GM19452 (cell line): ENCODE measurements at regions not wholly inside any gene's neighbourhood (a gene's known extent, or its start where the extent isn't known, plus 50 kb on each side); places are given as distances from the start of the nearest gene placed in this dataset.

Source experiments
- ATAC-seq: cut with Tn5 transposase; IDR thresholded peaks from one replicate; pipeline ENCODE4 v1.9.1; 2021; ENCODE audit not compliant: unreplicated experiment

DNA sequence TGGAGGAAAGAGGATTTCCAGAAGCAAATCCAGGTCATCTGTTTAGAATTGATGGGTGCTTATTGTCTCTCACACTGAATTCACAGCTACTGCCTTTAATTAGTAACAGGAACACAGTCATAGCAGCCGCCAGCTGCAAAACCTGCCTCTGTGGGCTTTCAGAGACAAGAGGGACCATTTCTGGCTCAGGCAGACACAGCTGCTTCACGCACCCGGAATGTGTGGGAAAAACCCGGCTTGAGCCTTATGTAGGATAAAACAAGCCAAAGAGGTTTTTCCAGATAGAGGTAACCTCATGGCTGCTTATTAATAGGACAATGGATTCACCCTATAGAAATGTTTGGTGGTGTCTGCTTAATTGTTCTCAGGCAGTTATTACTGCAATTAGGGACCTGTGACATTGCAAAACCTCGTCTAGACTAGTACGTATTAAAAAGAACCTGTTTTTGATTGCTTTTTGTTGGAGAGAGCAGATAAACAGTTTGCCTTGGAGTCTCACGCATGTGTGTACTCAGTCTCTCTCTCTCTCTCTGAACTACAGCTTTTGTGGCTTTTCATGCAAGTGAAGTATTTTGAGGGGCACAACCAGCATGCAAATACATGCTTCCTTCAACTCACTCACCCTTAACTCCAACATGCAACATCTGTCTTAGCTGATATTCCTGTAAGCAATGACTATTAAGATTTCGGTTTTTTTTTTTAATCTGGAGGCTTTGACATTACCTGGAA, 302.7 kb downstream of the PLK2 start:
- ATAC-seq: no peak

DNA sequence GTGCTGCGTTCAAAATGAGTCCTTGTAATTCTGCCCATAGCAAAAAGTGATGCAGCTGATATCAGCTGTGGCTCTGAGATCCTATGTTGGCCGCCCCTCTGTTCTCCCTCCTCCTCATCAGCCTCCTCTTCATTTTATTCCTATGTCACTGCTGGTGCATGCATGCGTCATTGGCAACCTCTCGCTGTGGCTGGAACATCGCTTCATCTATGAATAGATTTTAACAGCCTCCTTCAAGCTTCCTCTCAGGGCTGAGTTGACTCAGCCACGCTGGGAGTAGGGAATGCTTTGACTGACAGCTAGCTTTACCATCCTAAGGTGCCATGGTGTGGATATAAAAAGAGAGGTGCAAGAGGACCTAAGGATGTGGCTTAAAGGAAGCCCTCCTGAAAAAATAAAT, 303.5 kb downstream of the PLK2 start:
- ATAC-seq: no peak

DNA sequence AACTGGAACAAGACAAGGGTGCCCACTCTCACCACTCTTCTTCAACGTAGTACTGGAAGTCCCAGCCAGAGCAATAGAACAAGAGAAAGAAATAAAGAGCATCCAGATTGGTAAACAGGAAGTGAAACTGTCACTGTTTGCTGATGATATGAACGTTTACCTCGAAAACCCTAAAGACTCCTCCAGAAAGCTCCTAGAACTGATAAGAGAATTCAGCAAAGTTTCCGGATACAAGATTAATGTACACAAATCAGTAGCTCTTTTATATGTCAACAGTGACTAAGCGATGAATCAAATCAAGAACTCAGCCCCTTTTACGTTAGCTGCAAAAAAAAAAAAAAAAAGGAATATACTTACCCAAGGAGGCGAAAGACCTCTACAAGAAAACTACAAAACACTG, 306.6 kb downstream of the PLK2 start:
- no peak for ATAC-seq

DNA sequence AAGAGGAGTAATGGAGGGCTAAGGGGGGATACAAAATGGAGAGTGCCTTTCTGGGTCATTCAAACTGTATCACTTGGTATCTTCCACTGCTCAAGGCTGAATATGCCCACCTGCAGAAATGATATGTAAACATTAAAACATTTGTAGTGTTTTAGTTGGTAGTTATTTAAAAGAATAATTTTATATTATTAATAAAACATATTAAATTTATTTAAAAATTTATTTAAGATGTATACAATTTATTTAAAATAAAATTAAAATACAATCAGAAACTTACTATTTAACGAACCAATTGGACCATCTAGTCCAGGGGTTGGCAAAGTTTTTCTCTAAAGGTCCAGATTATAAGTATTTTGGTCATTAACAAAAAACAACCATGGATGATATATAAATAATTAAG, 308.5 kb downstream of the PLK2 start:
- ATAC-seq: no peak

DNA sequence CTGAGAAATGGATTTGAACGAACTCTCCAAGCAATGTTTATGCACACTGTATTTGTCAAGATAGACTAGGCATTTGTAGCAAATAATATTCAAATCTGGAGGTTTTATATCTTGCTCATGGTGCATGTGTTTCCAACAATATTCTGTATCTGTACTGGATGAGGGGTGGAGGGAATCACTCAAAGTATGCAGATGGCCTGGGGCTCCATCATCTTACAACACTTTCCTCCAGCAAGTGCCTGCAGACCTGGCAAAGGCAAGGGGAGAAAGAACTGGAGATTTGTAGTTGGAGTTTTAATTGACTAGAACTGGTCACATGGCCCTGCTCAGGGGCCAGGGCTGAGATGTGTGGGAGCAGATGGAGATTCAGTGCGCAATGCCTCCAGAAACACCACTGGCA, 309.0 kb downstream of the PLK2 start:
- no peak for ATAC-seq

DNA sequence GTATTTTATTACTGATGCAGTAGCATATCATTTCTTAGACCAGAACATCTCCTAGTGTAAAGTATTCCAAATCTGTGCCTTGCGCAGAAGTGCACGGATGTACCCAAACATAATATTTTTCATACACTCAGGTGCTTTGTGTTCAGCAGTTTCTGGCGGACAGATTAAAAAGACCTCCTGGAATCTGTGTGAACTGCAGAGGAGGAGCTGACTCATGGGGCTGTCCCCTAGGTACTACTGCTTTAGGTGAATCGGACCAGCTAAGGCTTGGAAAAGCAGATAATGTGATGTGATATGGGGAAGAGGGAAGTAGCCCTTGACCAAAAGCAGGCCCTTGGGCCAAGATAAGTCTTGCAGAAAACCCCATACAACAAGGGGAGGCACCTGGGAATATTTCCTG, 310.1 kb downstream of the PLK2 start:
- ATAC-seq: no peak

DNA sequence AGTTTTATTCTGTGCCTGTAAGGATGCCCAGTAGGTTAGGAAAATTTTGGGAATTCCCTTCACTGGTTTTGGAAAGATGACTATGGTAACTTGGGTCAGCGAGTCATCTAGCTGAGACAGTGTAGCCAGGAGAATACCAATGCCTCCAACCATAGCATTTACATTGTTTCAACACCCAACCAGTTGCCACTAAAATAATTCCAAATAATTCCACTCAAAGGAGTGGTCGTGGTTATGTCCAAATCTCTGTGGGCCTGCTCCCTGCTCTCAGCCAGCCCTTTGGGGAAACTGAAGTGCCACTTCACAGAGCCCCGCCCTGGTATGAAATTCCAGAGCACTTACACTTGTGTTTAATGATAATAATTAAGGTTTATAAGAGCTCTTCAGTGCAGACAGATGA, 310.5 kb downstream of the PLK2 start:
- no peak for ATAC-seq

DNA sequence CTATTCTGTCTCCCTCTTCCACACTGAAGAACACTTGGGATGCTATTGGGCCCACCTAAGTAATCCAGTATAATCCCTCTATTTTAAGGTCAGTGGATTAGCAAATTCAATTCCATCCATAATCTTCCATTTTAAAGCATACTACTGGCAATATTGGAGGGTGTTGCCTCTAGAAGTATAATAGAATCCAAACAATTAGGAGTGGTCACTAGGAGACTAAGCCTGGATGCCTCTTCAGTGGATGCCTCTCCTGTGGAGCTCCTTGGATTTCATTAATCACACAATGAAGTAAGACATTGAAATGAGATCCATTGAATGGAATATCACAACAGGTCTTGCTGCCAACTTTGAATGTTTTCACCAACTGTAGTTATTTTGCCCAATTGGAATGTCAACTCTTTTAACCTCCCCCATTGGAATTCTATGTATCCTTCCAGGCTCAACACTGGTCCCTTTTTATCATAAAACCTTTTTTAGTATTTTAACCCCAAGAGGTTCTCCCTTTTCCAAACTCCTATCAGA, 311.6 kb downstream of the PLK2 start:
- no peak for ATAC-seq

DNA sequence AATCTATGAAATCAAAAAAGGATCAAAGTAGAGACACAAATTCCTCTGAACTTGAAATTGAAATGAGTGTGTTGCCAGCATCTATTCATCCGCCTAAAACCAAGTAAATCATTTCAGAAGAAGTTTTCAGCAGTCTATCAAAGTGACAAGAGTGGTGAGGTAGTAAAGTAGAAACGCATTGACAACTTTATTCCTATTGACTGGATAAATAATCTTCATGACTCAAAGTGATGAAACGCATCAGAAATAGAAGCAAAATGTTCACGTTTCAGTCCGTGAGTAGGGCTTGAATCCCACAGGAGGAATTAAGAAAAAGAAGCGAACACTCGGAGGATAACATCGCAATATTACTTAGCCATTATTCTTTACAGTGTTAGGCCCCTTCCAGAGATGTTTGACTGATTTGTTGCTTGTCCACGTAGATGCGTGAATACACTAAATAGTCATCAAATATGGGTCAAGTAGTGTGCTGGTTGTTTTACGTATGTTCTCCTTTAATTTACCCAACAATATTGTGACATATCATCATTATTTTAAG, 314.4 kb downstream of the PLK2 start:
- no peak for ATAC-seq

DNA sequence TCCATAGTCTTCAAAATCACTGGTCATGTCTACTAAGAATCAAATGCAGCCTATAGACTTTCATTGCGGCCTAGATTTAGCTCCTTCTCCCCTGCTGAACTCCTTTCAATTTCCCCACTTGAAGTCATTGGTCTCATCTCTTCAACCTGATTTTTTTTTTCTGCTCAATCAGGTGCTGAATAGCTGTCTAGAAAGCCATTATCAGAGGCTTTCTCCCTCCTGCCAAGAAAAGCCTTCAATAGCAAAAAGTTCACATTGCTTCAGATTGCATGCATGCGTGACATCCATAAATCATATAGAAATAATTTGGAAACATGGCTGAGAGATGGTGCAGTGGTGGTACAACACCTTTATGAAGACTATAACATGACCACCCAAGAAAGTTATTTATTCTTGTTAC, 316.2 kb downstream of the PLK2 start:
- ATAC-seq: no peak

DNA sequence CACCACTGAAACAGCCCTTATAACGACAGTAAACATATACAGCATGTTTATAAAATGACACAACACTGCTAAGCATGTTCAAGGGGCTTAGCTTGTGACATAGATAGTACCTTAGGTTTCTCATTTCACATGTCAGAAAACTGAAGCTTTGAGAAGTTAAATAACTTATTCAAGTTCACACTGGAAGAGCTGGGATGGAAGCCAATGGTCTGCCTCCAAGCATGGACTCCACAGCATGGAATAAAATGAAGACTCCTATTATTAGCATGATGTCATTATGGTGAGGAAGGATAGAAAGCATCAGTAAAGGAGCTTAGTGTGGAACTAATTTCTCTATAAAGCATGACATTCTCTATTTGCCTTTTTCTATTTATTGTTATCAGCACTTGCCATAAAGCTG, 316.7 kb downstream of the PLK2 start:
- no peak for ATAC-seq

DNA sequence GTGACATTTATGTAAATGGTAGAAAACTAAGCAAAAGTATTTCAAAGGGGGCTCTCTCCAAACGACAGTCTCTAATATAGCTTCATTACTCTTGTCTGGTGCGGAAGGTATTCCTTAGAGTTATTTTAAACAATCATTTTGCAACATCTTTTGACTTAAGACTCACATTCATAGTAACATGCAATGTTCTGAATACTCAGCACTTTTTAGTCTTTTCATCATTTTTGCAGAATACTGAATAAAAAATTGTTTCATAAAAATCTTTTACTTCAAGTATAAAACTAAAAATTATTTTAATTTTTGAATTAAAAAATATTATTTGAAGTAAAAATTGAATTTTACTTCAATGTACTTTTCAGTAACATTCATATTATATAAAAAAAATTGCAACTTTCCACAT, 321.1 kb downstream of the PLK2 start:
- ATAC-seq: no peak

DNA sequence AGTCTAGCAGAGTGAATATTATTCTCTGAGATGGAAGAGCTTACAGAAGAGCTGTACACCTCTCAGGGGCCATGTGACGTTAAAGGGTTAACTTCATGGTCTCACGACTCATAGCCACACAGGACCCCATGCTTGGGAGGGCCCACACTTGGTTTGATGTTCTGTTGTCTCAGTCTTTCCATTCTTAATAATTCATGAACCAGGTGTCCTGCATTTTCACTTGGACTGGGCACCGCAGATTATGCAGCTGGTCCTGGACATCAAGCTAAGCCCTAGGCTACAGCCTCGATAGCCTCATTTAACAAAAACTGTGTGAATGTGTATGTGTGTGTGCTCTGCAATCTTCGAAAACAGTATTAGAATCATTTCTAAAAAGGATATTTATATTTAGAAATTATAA, 323.5 kb downstream of the PLK2 start:
- ATAC-seq: no peak

DNA sequence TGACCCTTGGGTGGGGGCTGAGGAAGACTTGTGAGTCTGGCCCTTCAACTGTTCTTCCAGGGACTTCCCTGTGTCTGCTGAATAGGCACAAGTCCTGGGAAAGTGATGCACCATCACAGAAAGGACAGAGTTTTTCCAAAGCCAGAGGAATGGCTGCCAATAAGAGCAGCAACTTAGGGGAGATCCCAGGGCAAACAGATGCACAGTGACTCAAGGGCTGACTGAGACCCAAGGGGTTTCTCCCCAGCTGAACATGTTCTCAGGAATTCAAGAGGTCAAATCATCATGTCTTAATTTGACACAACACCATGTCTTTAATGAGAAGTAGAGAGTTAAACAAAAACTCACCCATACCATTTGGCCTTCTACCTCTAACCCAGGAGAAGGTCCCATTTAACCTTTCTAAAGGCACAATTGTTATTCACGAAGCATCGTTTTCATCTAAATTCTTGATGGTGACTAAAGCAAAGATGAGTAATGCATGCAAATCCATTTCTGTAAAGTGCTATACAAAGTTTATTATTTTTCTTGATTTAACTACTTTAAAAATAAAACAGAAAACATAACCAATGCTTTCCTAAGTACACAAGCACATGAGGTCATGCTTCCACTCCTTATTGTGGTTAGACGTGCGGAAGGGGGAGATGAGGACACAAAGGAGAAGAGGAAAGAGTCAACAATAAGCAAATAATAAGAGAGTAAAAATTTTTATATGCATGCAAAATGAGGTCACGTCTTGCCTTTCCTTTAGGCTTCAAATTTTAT, 324.1 kb downstream of the PLK2 start:
- ATAC-seq: no peak

DNA sequence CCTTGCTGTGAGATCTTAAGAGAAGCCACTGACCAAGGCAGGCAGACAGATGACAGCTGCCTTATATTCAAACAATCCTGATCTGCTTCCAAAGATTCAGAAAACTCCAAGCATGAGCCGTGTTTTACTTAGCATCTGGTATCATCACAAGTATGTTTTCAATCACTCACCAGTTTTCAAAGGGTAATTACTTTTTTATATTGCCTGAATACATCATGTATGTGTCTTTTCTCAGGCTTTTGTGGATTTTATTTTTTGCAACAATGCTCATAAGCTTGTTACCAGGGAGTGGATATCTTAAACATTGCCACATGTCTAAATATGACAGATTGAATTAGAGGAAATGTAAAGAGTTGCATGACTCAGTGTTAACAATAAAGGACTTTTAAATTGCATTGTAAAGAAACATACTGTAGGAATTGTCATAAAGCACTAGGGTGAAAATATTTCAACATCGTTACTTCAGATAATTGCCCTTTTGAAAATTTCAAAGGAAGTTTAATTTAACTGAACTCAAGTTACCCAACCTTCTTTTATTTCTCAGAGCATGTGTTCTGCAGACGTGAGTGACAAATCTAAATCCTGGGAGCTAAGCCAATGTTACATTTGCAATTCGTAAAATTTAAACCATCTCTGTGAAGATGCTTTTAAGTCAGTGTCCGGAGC, 326.1 kb downstream of the PLK2 start:
- no peak for ATAC-seq

DNA sequence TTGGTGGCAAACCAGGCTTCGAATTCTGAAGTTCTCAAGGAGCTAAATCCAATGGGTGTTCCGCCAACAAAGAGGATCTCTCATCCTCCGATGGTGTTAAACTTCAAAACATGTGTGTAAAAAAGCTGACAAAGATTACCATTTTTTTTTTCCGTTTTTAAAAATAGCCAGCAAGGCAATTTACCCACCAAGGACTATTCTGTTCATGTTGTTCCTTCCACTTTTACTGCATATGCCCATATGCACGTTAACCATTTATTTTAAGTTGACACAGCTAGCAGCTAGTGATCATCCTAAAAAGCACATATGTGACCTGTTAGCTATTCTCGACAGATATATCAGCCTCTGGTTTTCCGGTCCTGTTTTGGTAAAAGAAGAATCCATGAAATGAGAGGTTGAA, 326.7 kb downstream of the PLK2 start:
- no peak for ATAC-seq

DNA sequence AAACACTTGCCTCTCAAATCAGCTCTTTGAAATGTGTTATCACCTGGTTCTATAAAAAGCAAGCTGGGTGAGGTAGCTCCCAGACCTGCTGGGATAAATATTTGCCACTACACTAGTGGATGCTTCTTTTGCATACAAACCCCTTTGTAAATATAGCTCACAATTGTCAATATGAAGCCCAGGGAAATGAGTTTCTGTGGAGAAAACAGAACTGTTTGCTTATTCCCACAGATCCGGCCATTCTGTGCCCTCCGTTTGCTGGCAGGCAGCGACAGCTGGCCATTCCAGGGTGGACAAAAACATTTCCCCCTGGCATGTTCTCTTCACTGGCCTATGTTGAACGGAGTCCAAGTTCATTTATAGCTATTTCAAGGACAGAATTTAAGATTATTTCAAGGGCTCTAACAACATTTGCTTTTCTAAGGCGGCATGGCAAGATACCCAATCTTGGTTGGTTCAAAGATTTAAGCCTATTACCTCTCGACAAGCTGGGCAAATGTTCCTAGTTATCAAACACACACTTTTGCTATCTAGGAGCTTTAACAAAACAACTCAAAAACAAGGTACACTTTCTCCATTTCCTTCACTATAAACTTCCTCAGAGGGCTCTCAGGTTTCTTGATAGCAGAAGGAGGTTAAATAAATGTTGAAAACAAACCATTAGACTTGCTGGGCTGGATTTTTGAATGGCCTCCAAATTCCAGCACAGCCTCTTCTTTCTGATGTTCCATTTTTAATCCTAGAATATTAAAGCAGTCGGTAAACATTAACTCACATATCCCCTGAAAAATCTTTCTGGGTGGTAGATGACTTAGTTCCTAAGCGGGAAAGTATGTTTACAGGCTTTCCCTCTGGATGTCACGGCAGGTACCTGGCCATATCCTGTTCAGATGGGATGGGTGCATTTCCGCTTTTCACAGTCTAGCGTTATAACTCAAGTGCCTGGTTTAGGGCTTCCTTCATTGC, 332.3 kb downstream of the PLK2 start:
- no peak for ATAC-seq

DNA sequence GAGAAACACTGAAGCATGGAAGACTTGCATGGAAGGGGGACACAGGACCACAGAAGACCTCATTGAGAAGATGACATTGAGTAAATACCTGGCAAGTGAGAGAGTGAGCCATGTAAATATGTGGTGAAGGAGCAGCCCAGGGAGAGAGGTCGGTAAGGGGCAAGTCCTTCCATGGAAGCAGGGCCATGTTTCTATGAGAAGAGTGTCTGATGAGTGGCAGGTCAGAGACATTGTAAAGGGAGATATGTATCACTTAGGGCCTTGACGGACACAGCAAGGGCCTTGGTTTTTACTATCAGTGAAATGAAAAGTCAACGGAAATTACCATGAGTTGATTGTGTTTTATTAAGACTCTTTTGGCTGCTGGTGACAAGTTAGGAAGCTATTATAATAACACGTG, 336.4 kb downstream of the PLK2 start:
- no peak for ATAC-seq

DNA sequence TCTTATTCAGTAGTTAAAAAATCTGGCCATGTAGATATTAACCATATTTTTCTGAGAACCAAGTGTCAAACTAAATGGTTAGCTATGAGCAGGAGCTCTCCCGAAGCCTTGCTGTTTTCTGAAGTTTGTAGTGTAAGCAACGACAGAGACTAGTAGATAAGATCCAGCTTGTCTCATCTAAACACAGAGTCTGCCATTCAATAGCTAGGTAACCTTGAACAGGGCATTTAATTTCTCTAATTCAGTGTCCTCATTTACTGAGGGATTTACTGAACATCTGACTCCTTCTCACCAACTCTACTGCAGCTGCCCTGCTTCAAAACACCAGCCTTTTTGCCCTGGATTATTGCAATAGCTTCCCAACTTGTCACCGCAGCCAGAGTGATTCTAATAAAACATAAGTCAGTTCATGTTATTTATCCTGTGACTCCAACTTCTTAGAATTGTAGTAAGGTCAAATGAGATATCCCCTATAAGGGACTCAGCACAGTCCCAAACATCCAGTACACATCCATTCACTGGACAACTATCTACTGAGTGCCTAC, 337.0 kb downstream of the PLK2 start:
- no peak for ATAC-seq

DNA sequence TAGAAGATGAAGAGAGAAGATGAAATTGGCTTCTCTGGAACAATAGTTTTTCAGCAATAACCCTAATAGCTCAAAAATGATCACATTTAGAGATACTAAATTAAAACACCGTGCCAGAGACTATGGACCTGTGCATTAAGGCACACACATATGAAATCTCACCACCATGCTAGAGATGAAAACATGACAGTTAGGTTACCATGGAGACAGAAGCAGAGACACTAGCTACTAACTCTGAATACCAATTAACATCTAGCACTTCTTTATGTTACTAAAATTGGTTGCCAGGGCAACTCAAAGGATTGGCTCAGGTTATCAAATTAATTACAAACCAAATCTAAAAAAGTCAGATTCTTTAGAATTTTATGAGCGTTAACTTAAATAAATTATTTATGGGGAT, 337.7 kb downstream of the PLK2 start:
- no peak for ATAC-seq
